SK-N-MC (cell line): ENCODE measurements at regions not wholly inside any gene's neighbourhood (a gene's known extent, or its start where the extent isn't known, plus 50 kb on each side); places are given as distances from the start of the nearest gene placed in this dataset.

ENCODE experiments used
- EZH2 ChIP-seq: fragments of 200-600 bp; sonication (generic); IDR thresholded peaks from one replicate; pipeline ENCODE4 v1.6.1; 2017; ENCODE audit warnings: antibody characterized with exemption
- POLR2AphosphoS5 ChIP-seq: IDR thresholded peaks from 2 replicates; pipeline ENCODE4 v1.6.1; 2012; ENCODE audit warnings: mild to moderate bottlenecking, low read depth, low read length, borderline replicate concordance

GRCh38 chr9:71582347-71582746 lies 186.0 kb downstream of the CEMIP2 start:
- TF ChIP-seq EZH2 (no peak), POLR2AphosphoS5 (no peak)
